Astrocyte (in vitro differentiated cells and primary cell): ENCODE measurements at regions not wholly inside any gene's neighbourhood (a gene's known extent, or its start where the extent isn't known, plus 50 kb on each side); places are given as distances from the start of the nearest gene placed in this dataset.
A peak's percentile ranks its signal among the peaks of the same experiment; 100 is the strongest.

ENCODE experiments used
- DNase-seq: peaks from one replicate; pipeline ENCODE4 v3.0.0-alpha.2; 2010; ENCODE audit warnings: low read depth
- FAIRE-seq: peaks from 2 replicates; lab custom pipeline; 2011; peaks lifted over from hg19 to GRCh38; lab: Jason Lieb, UNC
- H2AFZ ChIP-seq: 2 replicates; pipeline ENCODE4 v1.6.0; 2012; ENCODE audit warnings: low read depth, low read length, inconsistent platforms
- H3K27ac ChIP-seq: 2 replicates; pipeline ENCODE4 v1.5.1; 2011; ENCODE audit warnings: low read depth, low read length, inconsistent platforms
- H3K27me3 ChIP-seq: 2 replicates; pipeline ENCODE4 v1.6.0; 2011; ENCODE audit warnings: low read length, inconsistent platforms; ENCODE audit not compliant: insufficient read depth
- H3K36me3 ChIP-seq: 2 replicates; pipeline ENCODE4 v1.5.1; 2011; ENCODE audit warnings: low read length, inconsistent platforms; ENCODE audit not compliant: insufficient read depth
- H3K4me1 ChIP-seq: 2 replicates; pipeline ENCODE4 v1.5.1; 2011; ENCODE audit warnings: low read length, inconsistent platforms; ENCODE audit not compliant: insufficient read depth
- H3K4me2 ChIP-seq: 2 replicates; pipeline ENCODE4 v1.6.0; 2012; ENCODE audit warnings: low read length, inconsistent platforms
- H3K4me3 ChIP-seq: 2 replicates; pipeline ENCODE4 v1.5.1; 2011; ENCODE audit warnings: low read depth, mild to moderate bottlenecking, low read length, inconsistent platforms; ENCODE audit not compliant: insufficient read depth
- H3K79me2 ChIP-seq: 2 replicates; pipeline ENCODE4 v1.6.0; 2012; ENCODE audit warnings: mild to moderate bottlenecking, low read length, inconsistent platforms; ENCODE audit not compliant: insufficient read depth
- H3K9ac ChIP-seq: 2 replicates; pipeline ENCODE4 v1.6.0; 2012; ENCODE audit warnings: mild to moderate bottlenecking, low read length, inconsistent platforms
- H3K9me3 ChIP-seq: 2 replicates; pipeline ENCODE4 v1.5.1; 2012; ENCODE audit warnings: low read depth, mild to moderate bottlenecking, low read length, inconsistent platforms; ENCODE audit not compliant: insufficient read depth
- H4K20me1 ChIP-seq: 2 replicates; pipeline ENCODE4 v1.6.0; 2012; ENCODE audit warnings: low read length, inconsistent platforms; ENCODE audit not compliant: insufficient read depth
- H3K27ac Mint-ChIP-seq: one replicate; pipeline ENCODE4 v1.8.0; 2021; ENCODE audit warnings: mild to moderate bottlenecking, mixed read lengths; ENCODE audit not compliant: unreplicated experiment
- H3K27me3 Mint-ChIP-seq: one replicate; pipeline ENCODE4 v1.8.0; 2021; ENCODE audit warnings: low read depth, mixed read lengths; ENCODE audit not compliant: unreplicated experiment
- H3K36me3 Mint-ChIP-seq: one replicate; pipeline ENCODE4 v1.8.0; 2021; ENCODE audit warnings: low read depth, mixed read lengths; ENCODE audit not compliant: unreplicated experiment
- H3K4me1 Mint-ChIP-seq: one replicate; pipeline ENCODE4 v1.8.0; 2021; ENCODE audit warnings: low read depth, mixed read lengths; ENCODE audit not compliant: unreplicated experiment
- H3K4me3 Mint-ChIP-seq: one replicate; pipeline ENCODE4 v1.8.0; 2021; ENCODE audit warnings: mild to moderate bottlenecking, moderate library complexity, mixed read lengths; ENCODE audit not compliant: unreplicated experiment
- H3K9me3 Mint-ChIP-seq: one replicate; pipeline ENCODE4 v1.8.0; 2021; ENCODE audit warnings: mild to moderate bottlenecking, mixed read lengths; ENCODE audit not compliant: unreplicated experiment
- EZH2 ChIP-seq: IDR thresholded peaks from 2 replicates; pipeline ENCODE4 v1.6.1; 2012; ENCODE audit warnings: mild to moderate bottlenecking, low read length, inconsistent platforms; ENCODE audit not compliant: insufficient read depth
- TF ChIP-seq, protein P1 (sequence below): IDR thresholded peaks from 2 replicates; pipeline ENCODE4 v1.5.1; 2011; ENCODE audit warnings: low read depth, mild to moderate bottlenecking, inconsistent platforms, low read length, moderate library complexity; ENCODE audit not compliant: insufficient read depth

- H3K36me3 Mint-ChIP-seq, result no peaks in the 10 kb centered on the region
- TF ChIP-seq, protein P1, sequence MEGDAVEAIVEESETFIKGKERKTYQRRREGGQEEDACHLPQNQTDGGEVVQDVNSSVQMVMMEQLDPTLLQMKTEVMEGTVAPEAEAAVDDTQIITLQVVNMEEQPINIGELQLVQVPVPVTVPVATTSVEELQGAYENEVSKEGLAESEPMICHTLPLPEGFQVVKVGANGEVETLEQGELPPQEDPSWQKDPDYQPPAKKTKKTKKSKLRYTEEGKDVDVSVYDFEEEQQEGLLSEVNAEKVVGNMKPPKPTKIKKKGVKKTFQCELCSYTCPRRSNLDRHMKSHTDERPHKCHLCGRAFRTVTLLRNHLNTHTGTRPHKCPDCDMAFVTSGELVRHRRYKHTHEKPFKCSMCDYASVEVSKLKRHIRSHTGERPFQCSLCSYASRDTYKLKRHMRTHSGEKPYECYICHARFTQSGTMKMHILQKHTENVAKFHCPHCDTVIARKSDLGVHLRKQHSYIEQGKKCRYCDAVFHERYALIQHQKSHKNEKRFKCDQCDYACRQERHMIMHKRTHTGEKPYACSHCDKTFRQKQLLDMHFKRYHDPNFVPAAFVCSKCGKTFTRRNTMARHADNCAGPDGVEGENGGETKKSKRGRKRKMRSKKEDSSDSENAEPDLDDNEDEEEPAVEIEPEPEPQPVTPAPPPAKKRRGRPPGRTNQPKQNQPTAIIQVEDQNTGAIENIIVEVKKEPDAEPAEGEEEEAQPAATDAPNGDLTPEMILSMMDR, result no peak
- no peak for TF ChIP-seq EZH2
- Histone ChIP-seq H3K9ac (no peak overlapping the region), H3K4me1 (peaks cover 20% of the 10 kb centered on the region), H2AFZ (no peak overlapping the region), H3K27ac (peak overlapping the region; percentile 11), H3K9me3 (no peaks in the 10 kb centered on the region), H3K27me3 (peaks cover 10% of the 10 kb centered on the region), H3K79me2 (no peaks in the 10 kb centered on the region), H4K20me1 (no peaks in the 10 kb centered on the region), H3K4me2 (no peak overlapping the region), H3K4me3 (no peak overlapping the region), H3K36me3 (no peaks in the 10 kb centered on the region)
- peaks cover 20% of the 10 kb centered on the region for H3K4me1 Mint-ChIP-seq
- no peak for FAIRE-seq
- H3K9me3 Mint-ChIP-seq, result no peaks in the 10 kb centered on the region
- DNase-seq, result peak; percentile 86
- peaks cover 7% of the 10 kb centered on the region for H3K27me3 Mint-ChIP-seq
- no peak overlapping the region for H3K4me3 Mint-ChIP-seq
- no peak overlapping the region for H3K27ac Mint-ChIP-seq
These were observed 158.4 kb upstream of the ZNF32 start for GRCh38 chr10:43806831-43807640.

DNA sequence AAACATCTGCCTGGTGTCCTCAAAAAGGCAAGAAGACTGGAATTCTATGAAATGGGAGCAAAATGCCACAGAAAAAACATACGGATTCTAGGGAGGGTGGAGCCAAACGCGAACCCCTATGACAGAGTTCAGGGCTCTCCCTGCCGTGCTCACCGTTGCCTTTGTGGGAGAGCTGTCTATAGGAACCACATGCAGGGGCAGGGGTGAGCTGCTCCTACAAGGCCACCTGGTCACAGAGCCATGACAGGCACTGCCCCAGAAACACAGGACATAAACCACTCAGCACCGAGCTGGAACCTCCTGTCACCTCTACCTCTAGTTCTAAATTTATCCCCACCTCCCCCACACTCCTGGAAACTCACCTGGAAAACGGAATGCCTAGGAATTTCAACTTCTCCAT, 155.1 kb upstream of the ZNF32 start:
- Histone ChIP-seq H3K4me2 (no peak overlapping the region), H3K9me3 (no peaks in the 10 kb centered on the region), H3K79me2 (no peaks in the 10 kb centered on the region), H3K9ac (no peak overlapping the region), H3K4me1 (peaks cover 13% of the 10 kb centered on the region), H2AFZ (no peak overlapping the region), H3K27ac (no peak overlapping the region), H3K4me3 (no peak overlapping the region), H3K27me3 (peaks cover 16% of the 10 kb centered on the region), H4K20me1 (no peaks in the 10 kb centered on the region), H3K36me3 (no peaks in the 10 kb centered on the region)
- H3K27me3 Mint-ChIP-seq, result peaks cover 33% of the 10 kb centered on the region
- peaks cover 9% of the 10 kb centered on the region for H3K9me3 Mint-ChIP-seq
- H3K4me1 Mint-ChIP-seq, result peaks cover 12% of the 10 kb centered on the region
- FAIRE-seq, result no peak
- H3K36me3 Mint-ChIP-seq, result no peaks in the 10 kb centered on the region
- DNase-seq, result no peak
- TF ChIP-seq, protein P1, result no peak
- no peak for TF ChIP-seq EZH2
- no peak overlapping the region for H3K4me3 Mint-ChIP-seq
- no peak overlapping the region for H3K27ac Mint-ChIP-seq
